Neuronal stem cell (in vitro differentiated cells): ENCODE measurements at regions not wholly inside any gene's neighbourhood (a gene's known extent, or its start where the extent isn't known, plus 50 kb on each side); places are given as distances from the start of the nearest gene placed in this dataset.
A peak's percentile ranks its signal among the peaks of the same experiment; 100 is the strongest.
"Not testable (repeated sequence)": the region's sequence is repeated elsewhere in the genome, so short reads cannot be mapped to it uniquely, and the experiment has no call there.

Source experiments
- DNase-seq: peaks from one replicate; pipeline ENCODE4 v3.0.0-alpha.2; 2013; ENCODE audit warnings: low spot score
- H2AFZ ChIP-seq: one replicate; pipeline ENCODE4 v1.6.1; 2013; ENCODE audit warnings: mild to moderate bottlenecking, low read length, inconsistent platforms
- H2AK5ac ChIP-seq: 2 replicates; pipeline ENCODE4 v1.6.1; 2013; ENCODE audit warnings: low read depth, mild to moderate bottlenecking, inconsistent platforms, low read length, moderate library complexity, mixed read lengths
- H2BK120ac ChIP-seq: 2 replicates; pipeline ENCODE4 v1.6.1; 2013; ENCODE audit warnings: low read depth, mild to moderate bottlenecking, inconsistent platforms, low read length, moderate library complexity, mixed read lengths
- H2BK12ac ChIP-seq: one replicate; pipeline ENCODE4 v1.6.1; 2013; ENCODE audit warnings: low read length, inconsistent platforms
- H2BK15ac ChIP-seq: 2 replicates; pipeline ENCODE4 v1.6.1; 2013; ENCODE audit warnings: mild to moderate bottlenecking, low read length, inconsistent platforms, mixed read lengths
- H2BK5ac ChIP-seq: one replicate; pipeline ENCODE4 v1.6.1; 2013; ENCODE audit warnings: inconsistent platforms, mild to moderate bottlenecking, low read length, moderate library complexity
- H3K14ac ChIP-seq: one replicate; pipeline ENCODE4 v1.6.1; 2013; ENCODE audit warnings: low read length, inconsistent platforms
- H3K18ac ChIP-seq: 2 replicates; pipeline ENCODE4 v1.6.1; 2013; ENCODE audit warnings: low read length, inconsistent platforms
- H3K23ac ChIP-seq: 2 replicates; pipeline ENCODE4 v1.6.1; 2013; ENCODE audit warnings: low read depth, mild to moderate bottlenecking, mixed read lengths, low read length, inconsistent platforms; ENCODE audit not compliant: poor library complexity
- H3K27ac ChIP-seq: replicated peaks from 3 replicates; pipeline ENCODE4 v1.5.1; 2013; ENCODE audit warnings: low read length, inconsistent platforms
- H3K27me3 ChIP-seq, 3 experiments: 2 replicates each; pipeline ENCODE4 v1.6.1; 2013; ENCODE audit warnings: low read length in 3 of 3, mild to moderate bottlenecking in 2 of 3, inconsistent platforms in 1 of 3, low read depth in 1 of 3, mixed read lengths in 1 of 3, moderate library complexity in 1 of 3; ENCODE audit not compliant: control insufficient read depth in 3 of 3, insufficient read depth in 3 of 3
- H3K36me3 ChIP-seq, 2 donors: replicated peaks in 1 of 2; 2 replicates each; pipeline ENCODE4 v1.6.1; 2013; ENCODE audit warnings: low read length in 2 of 2; ENCODE audit not compliant: control insufficient read depth in 2 of 2, insufficient read depth in 2 of 2
- H3K4ac ChIP-seq: 2 replicates; pipeline ENCODE4 v1.6.1; 2013; ENCODE audit warnings: inconsistent platforms, mild to moderate bottlenecking, low read length, moderate library complexity
- H3K4me1 ChIP-seq, 2 donors: 1 replicate in 1 of 2; 2 replicates in 1 of 2; pipeline ENCODE4 v1.6.1; 2013; ENCODE audit warnings: low read length in 2 of 2, low read depth in 1 of 2; ENCODE audit not compliant: control insufficient read depth in 2 of 2, insufficient read depth in 1 of 2
- H3K4me2 ChIP-seq: one replicate; pipeline ENCODE4 v1.6.1; 2013; ENCODE audit warnings: mild to moderate bottlenecking, low read length, inconsistent platforms; ENCODE audit not compliant: insufficient read depth, poor library complexity, severe bottlenecking
- H3K4me3 ChIP-seq, 2 donors: 2 replicates each; pipeline ENCODE4 v1.5.1; 2013; ENCODE audit warnings: low read length in 2 of 2, mild to moderate bottlenecking in 2 of 2, inconsistent platforms in 1 of 2, moderate library complexity in 1 of 2
- H3K79me1 ChIP-seq: one replicate; pipeline ENCODE4 v1.6.1; 2013; ENCODE audit warnings: low read depth, mild to moderate bottlenecking, inconsistent platforms, low read length, moderate library complexity
- H3K9ac ChIP-seq: one replicate; pipeline ENCODE4 v1.6.1; 2013; ENCODE audit warnings: mild to moderate bottlenecking, low read depth, low read length, inconsistent platforms; ENCODE audit not compliant: poor library complexity
- H3K9me3 ChIP-seq, 2 donors: replicated peaks in 1 of 2; 2 replicates each; pipeline versions ENCODE3 to v1.6.1; 2013; ENCODE audit warnings: low read length in 2 of 2, mild to moderate bottlenecking in 2 of 2, inconsistent platforms in 1 of 2, low read depth in 1 of 2, mixed read lengths in 1 of 2, moderate library complexity in 1 of 2; ENCODE audit not compliant: control insufficient read depth in 2 of 2, insufficient read depth in 1 of 2
- H4K8ac ChIP-seq: one replicate; pipeline ENCODE4 v1.6.1; 2013; ENCODE audit warnings: low read depth, mild to moderate bottlenecking, inconsistent platforms, low read length, moderate library complexity
- H4K91ac ChIP-seq: one replicate; pipeline ENCODE4 v1.6.1; 2013; ENCODE audit warnings: low read length, low read depth, mild to moderate bottlenecking, inconsistent platforms; ENCODE audit not compliant: poor library complexity
- WGBS, 2 donors: extraction: QIAGEN DNeasy Blood & Tissue Kit; methylation state at CpG; one replicate each; pipeline ENCODE4 v1.1.7; 2013; ENCODE audit warnings: missing lambda C conversion rate in 2 of 2, mixed read lengths in 1 of 2; ENCODE audit not compliant: insufficient read length in 2 of 2, insufficient replicate concordance in 1 of 2; ENCODE audit errors: extremely low coverage in 2 of 2; 5-methylcytosine and 5-hydroxymethylcytosine counted together

DNA sequence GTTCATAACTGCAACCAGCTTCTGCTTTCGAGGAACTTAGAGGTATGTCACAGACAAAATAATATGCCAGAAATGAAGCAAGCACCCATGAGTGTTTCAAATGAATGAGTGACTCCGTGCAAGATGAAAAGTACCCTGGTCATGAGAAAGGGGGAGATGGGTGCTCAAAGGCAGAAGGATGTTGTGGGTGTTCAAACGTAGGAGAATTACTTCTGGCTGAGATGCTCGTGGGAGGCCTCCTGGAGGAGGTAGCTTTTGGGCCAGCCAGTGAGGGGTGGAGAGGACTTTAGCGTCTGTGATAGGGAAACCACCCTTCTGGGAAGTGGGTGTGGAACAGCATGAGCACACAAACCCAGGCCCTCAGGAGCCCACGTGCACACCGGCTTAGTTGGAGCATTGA is 113.8 kb downstream of the SYF2 start:
- no peak overlapping the region for H3K23ac ChIP-seq
- no peak overlapping the region for H2BK5ac ChIP-seq
- H3K4me2 ChIP-seq = no peak overlapping the region
- no peak for DNase-seq
- H2BK12ac ChIP-seq = no peak overlapping the region
- no peaks in the 10 kb centered on the region for H3K4me1 ChIP-seq
- no peak overlapping the region for H2AFZ ChIP-seq
- H3K18ac ChIP-seq = no peak overlapping the region
- H3K4me3 ChIP-seq = no peak overlapping the region
- no peaks in the 10 kb centered on the region for H3K79me1 ChIP-seq
- H2BK120ac ChIP-seq = no peak overlapping the region
- no peak overlapping the region for H3K27ac ChIP-seq
- no peak overlapping the region for H3K9ac ChIP-seq
- H4K8ac ChIP-seq = no peak overlapping the region
- peaks cover 0 to 3% (median 0%) of the 10 kb centered on the region in 3 experiments for H3K27me3 ChIP-seq
- no peak overlapping the region for H2AK5ac ChIP-seq
- no peaks in the 10 kb centered on the region for H3K36me3 ChIP-seq
- no peak overlapping the region for H3K4ac ChIP-seq
- no CpG with 5 or more reads among the region's 7 CpGs for WGBS, 2 donors
- H3K14ac ChIP-seq = no peak overlapping the region
- peaks cover 0 to 2% of the 10 kb centered on the region in 2 donors for H3K9me3 ChIP-seq
- no peak overlapping the region for H2BK15ac ChIP-seq
- H4K91ac ChIP-seq = no peak overlapping the region

- H3K9me3 ChIP-seq = peaks cover 0 to 2% of the 10 kb centered on the region in 2 donors
- no peak for DNase-seq
- WGBS, 2 donors = no CpG with 5 or more reads among the region's 7 CpGs
Observed at GRCh38 chr1:25117233-25117823, 115.0 kb downstream of the SYF2 start.

DNA sequence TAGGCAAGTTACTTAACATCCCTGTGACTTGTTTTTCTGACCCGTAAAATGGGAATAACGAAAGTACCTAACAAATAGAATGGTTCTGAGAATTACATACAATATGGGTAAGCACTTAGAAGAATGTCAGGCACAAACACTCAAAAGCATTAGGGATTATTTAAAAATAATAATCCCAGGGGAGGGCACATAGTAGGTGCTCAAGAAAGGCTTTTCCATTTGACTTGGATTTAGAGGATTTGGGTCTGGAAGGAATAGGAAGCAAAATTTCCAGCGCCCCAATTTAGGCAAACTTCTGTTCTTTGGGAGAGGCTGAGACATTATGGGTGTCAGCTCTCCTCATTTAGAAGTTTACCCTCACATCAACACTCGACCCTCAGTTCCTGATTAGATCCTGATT is 115.5 kb downstream of the SYF2 start:
- H2BK15ac ChIP-seq = no peak overlapping the region
- H4K8ac ChIP-seq = no peak overlapping the region
- no peak overlapping the region for H3K4me3 ChIP-seq
- H2BK5ac ChIP-seq = no peak overlapping the region
- H3K27me3 ChIP-seq = peaks cover 0 to 4% (median 0%) of the 10 kb centered on the region in 3 experiments
- H3K18ac ChIP-seq = no peak overlapping the region
- no peak overlapping the region for H3K27ac ChIP-seq
- no peak overlapping the region for H4K91ac ChIP-seq
- H3K23ac ChIP-seq = no peak overlapping the region
- WGBS, 2 donors = no CpG with 5 or more reads among the region's 4 CpGs
- DNase-seq = no peak
- H3K4me1 ChIP-seq = no peaks in the 10 kb centered on the region
- H2BK120ac ChIP-seq = no peak overlapping the region
- H3K9ac ChIP-seq = no peak overlapping the region
- no peak overlapping the region for H3K4me2 ChIP-seq
- H3K4ac ChIP-seq = no peak overlapping the region
- H2AFZ ChIP-seq = no peak overlapping the region
- no peak overlapping the region for H2AK5ac ChIP-seq
- no peak overlapping the region for H3K14ac ChIP-seq
- H3K36me3 ChIP-seq = no peaks in the 10 kb centered on the region
- H3K9me3 ChIP-seq = peaks cover 0 to 2% of the 10 kb centered on the region in 2 donors
- H3K79me1 ChIP-seq = no peaks in the 10 kb centered on the region
- H2BK12ac ChIP-seq = no peak overlapping the region

More at GRCh38 chr1:25117233-25117823, 115.0 kb downstream of the SYF2 start:
- no peak overlapping the region for H3K4ac ChIP-seq
- H2BK12ac ChIP-seq = no peak overlapping the region
- H4K8ac ChIP-seq = no peak overlapping the region
- no peak overlapping the region for H3K23ac ChIP-seq
- H2AK5ac ChIP-seq = no peak overlapping the region
- no peak overlapping the region for H2BK120ac ChIP-seq
- no peak overlapping the region for H3K27ac ChIP-seq
- H3K4me2 ChIP-seq = no peak overlapping the region
- no peaks in the 10 kb centered on the region for H3K4me1 ChIP-seq
- H3K9ac ChIP-seq = no peak overlapping the region
- no peak overlapping the region for H2AFZ ChIP-seq
- no peak overlapping the region for H2BK5ac ChIP-seq
- no peaks in the 10 kb centered on the region for H3K36me3 ChIP-seq
- no peak overlapping the region for H2BK15ac ChIP-seq
- no peak overlapping the region for H4K91ac ChIP-seq
- no peaks in the 10 kb centered on the region for H3K79me1 ChIP-seq
- no peak overlapping the region for H3K4me3 ChIP-seq
- no peak overlapping the region for H3K14ac ChIP-seq
- peak overlapping the region; percentile 27 for H3K18ac ChIP-seq
- peaks cover 0 to 3% (median 0%) of the 10 kb centered on the region in 3 experiments for H3K27me3 ChIP-seq

DNA sequence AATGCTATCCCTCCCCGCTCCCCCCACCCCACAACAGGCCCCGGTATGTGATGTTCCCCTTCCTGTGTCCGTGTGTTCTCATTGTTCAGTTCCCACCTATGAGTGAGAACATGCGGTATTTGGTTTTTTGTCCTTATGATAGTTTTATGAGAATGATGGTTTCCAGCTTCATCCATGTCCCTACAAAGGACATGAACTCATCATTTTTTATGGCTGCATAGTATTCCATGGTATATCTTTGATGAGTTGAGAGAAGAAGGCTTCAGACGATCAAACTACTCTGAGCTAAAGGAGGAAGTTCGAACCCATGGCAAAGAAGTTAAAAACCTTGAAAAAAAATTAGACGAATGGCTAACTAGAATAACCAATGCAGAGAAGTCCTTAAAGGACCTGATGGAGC is 116.2 kb downstream of the SYF2 start:
- not testable (repeated sequence) for H2BK120ac ChIP-seq, H2BK15ac ChIP-seq, H3K4me3 ChIP-seq, H3K79me1 ChIP-seq, H4K91ac ChIP-seq, H2AFZ ChIP-seq, H3K14ac ChIP-seq, H3K23ac ChIP-seq, H3K4me1 ChIP-seq, H2AK5ac ChIP-seq, H4K8ac ChIP-seq, H2BK5ac ChIP-seq, H3K9ac ChIP-seq, H3K36me3 ChIP-seq, H3K27me3 ChIP-seq, H3K4me2 ChIP-seq, H2BK12ac ChIP-seq, H3K9me3 ChIP-seq, H3K27ac ChIP-seq, H3K4ac ChIP-seq, H3K18ac ChIP-seq, DNase-seq
- WGBS, 2 donors = no CpG with 5 or more reads among the region's 7 CpGs
